ENCODE measurements at regions not wholly inside any gene's neighbourhood (a gene's known extent, or its start where the extent isn't known, plus 50 kb on each side); places are given as distances from the start of the nearest gene placed in this dataset.

GRCh38 chr20:51960047-51960675, 157.8 kb upstream of the SALL4 start:
- TF ChIP-seq, protein P1, sequence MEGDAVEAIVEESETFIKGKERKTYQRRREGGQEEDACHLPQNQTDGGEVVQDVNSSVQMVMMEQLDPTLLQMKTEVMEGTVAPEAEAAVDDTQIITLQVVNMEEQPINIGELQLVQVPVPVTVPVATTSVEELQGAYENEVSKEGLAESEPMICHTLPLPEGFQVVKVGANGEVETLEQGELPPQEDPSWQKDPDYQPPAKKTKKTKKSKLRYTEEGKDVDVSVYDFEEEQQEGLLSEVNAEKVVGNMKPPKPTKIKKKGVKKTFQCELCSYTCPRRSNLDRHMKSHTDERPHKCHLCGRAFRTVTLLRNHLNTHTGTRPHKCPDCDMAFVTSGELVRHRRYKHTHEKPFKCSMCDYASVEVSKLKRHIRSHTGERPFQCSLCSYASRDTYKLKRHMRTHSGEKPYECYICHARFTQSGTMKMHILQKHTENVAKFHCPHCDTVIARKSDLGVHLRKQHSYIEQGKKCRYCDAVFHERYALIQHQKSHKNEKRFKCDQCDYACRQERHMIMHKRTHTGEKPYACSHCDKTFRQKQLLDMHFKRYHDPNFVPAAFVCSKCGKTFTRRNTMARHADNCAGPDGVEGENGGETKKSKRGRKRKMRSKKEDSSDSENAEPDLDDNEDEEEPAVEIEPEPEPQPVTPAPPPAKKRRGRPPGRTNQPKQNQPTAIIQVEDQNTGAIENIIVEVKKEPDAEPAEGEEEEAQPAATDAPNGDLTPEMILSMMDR (IDR thresholded peaks at IDR 0.05 in 4 of 5, conservative IDR thresholded peaks at IDR 0.05 in 1 of 5): no peak
- TF ChIP-seq POLR2A (IDR thresholded peaks at IDR 0.05): no peak
